ENCODE measurements at regions not wholly inside any gene's neighbourhood (a gene's known extent, or its start where the extent isn't known, plus 50 kb on each side); places are given as distances from the start of the nearest gene placed in this dataset.

GRCh38 chr4:99723612-99724011 is 66.0 kb upstream of the C4orf54 start:
- TF ChIP-seq IRF2 (CRISPR knock-in tag; IDR thresholded peaks at IDR 0.05; ENCODE audit: borderline replicate concordance, low read depth), result no peak
- TF ChIP-seq USF1 (CRISPR knock-in tag; IDR thresholded peaks at IDR 0.05), result no peak
- TF ChIP-seq MAX (CRISPR knock-in tag; IDR thresholded peaks at IDR 0.05), result no peak
- no peak for TF ChIP-seq CTCF (IDR thresholded peaks at IDR 0.05)
- TF ChIP-seq ESRRA (CRISPR knock-in tag; IDR thresholded peaks at IDR 0.05; ENCODE audit: borderline replicate concordance), result no peak
- TF ChIP-seq SP1 (CRISPR knock-in tag; conservative IDR thresholded peaks at IDR 0.05), result no peak
- TF ChIP-seq, protein P1, sequence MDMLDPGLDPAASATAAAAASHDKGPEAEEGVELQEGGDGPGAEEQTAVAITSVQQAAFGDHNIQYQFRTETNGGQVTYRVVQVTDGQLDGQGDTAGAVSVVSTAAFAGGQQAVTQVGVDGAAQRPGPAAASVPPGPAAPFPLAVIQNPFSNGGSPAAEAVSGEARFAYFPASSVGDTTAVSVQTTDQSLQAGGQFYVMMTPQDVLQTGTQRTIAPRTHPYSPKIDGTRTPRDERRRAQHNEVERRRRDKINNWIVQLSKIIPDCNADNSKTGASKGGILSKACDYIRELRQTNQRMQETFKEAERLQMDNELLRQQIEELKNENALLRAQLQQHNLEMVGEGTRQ (CRISPR knock-in tag; IDR thresholded peaks at IDR 0.05), result no peak
- TF ChIP-seq SMAD3 (CRISPR knock-in tag; IDR thresholded peaks at IDR 0.05; ENCODE audit: borderline replicate concordance), result no peak
- no peak for TF ChIP-seq ZNF512 (CRISPR knock-in tag; IDR thresholded peaks at IDR 0.05; ENCODE audit: borderline replicate concordance)
- TF ChIP-seq, protein P2, sequence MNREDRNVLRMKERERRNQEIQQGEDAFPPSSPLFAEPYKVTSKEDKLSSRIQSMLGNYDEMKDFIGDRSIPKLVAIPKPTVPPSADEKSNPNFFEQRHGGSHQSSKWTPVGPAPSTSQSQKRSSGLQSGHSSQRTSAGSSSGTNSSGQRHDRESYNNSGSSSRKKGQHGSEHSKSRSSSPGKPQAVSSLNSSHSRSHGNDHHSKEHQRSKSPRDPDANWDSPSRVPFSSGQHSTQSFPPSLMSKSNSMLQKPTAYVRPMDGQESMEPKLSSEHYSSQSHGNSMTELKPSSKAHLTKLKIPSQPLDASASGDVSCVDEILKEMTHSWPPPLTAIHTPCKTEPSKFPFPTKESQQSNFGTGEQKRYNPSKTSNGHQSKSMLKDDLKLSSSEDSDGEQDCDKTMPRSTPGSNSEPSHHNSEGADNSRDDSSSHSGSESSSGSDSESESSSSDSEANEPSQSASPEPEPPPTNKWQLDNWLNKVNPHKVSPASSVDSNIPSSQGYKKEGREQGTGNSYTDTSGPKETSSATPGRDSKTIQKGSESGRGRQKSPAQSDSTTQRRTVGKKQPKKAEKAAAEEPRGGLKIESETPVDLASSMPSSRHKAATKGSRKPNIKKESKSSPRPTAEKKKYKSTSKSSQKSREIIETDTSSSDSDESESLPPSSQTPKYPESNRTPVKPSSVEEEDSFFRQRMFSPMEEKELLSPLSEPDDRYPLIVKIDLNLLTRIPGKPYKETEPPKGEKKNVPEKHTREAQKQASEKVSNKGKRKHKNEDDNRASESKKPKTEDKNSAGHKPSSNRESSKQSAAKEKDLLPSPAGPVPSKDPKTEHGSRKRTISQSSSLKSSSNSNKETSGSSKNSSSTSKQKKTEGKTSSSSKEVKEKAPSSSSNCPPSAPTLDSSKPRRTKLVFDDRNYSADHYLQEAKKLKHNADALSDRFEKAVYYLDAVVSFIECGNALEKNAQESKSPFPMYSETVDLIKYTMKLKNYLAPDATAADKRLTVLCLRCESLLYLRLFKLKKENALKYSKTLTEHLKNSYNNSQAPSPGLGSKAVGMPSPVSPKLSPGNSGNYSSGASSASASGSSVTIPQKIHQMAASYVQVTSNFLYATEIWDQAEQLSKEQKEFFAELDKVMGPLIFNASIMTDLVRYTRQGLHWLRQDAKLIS (CRISPR knock-in tag; IDR thresholded peaks at IDR 0.05; ENCODE audit: borderline replicate concordance), result no peak
